Astrocyte (in vitro differentiated cells and primary cell): ENCODE measurements at regions not wholly inside any gene's neighbourhood (a gene's known extent, or its start where the extent isn't known, plus 50 kb on each side); places are given as distances from the start of the nearest gene placed in this dataset.

Experiments
- DNase-seq: peaks from one replicate; pipeline ENCODE4 v3.0.0-alpha.2; 2010; ENCODE audit warnings: low read depth
- FAIRE-seq: peaks from 2 replicates; lab custom pipeline; 2011; peaks lifted over from hg19 to GRCh38; lab: Jason Lieb, UNC
- H2AFZ ChIP-seq: 2 replicates; pipeline ENCODE4 v1.6.0; 2012; ENCODE audit warnings: low read depth, low read length, inconsistent platforms
- H3K27ac ChIP-seq: 2 replicates; pipeline ENCODE4 v1.5.1; 2011; ENCODE audit warnings: low read depth, low read length, inconsistent platforms
- H3K27me3 ChIP-seq: 2 replicates; pipeline ENCODE4 v1.6.0; 2011; ENCODE audit warnings: low read length, inconsistent platforms; ENCODE audit not compliant: insufficient read depth
- H3K36me3 ChIP-seq: 2 replicates; pipeline ENCODE4 v1.5.1; 2011; ENCODE audit warnings: low read length, inconsistent platforms; ENCODE audit not compliant: insufficient read depth
- H3K4me1 ChIP-seq: 2 replicates; pipeline ENCODE4 v1.5.1; 2011; ENCODE audit warnings: low read length, inconsistent platforms; ENCODE audit not compliant: insufficient read depth
- H3K4me2 ChIP-seq: 2 replicates; pipeline ENCODE4 v1.6.0; 2012; ENCODE audit warnings: low read length, inconsistent platforms
- H3K4me3 ChIP-seq: 2 replicates; pipeline ENCODE4 v1.5.1; 2011; ENCODE audit warnings: low read depth, mild to moderate bottlenecking, low read length, inconsistent platforms; ENCODE audit not compliant: insufficient read depth
- H3K79me2 ChIP-seq: 2 replicates; pipeline ENCODE4 v1.6.0; 2012; ENCODE audit warnings: mild to moderate bottlenecking, low read length, inconsistent platforms; ENCODE audit not compliant: insufficient read depth
- H3K9ac ChIP-seq: 2 replicates; pipeline ENCODE4 v1.6.0; 2012; ENCODE audit warnings: mild to moderate bottlenecking, low read length, inconsistent platforms
- H3K9me3 ChIP-seq: 2 replicates; pipeline ENCODE4 v1.5.1; 2012; ENCODE audit warnings: low read depth, mild to moderate bottlenecking, low read length, inconsistent platforms; ENCODE audit not compliant: insufficient read depth
- H4K20me1 ChIP-seq: 2 replicates; pipeline ENCODE4 v1.6.0; 2012; ENCODE audit warnings: low read length, inconsistent platforms; ENCODE audit not compliant: insufficient read depth
- H3K27ac Mint-ChIP-seq: one replicate; pipeline ENCODE4 v1.8.0; 2021; ENCODE audit warnings: mild to moderate bottlenecking, mixed read lengths; ENCODE audit not compliant: unreplicated experiment
- H3K27me3 Mint-ChIP-seq: one replicate; pipeline ENCODE4 v1.8.0; 2021; ENCODE audit warnings: low read depth, mixed read lengths; ENCODE audit not compliant: unreplicated experiment
- H3K36me3 Mint-ChIP-seq: one replicate; pipeline ENCODE4 v1.8.0; 2021; ENCODE audit warnings: low read depth, mixed read lengths; ENCODE audit not compliant: unreplicated experiment
- H3K4me1 Mint-ChIP-seq: one replicate; pipeline ENCODE4 v1.8.0; 2021; ENCODE audit warnings: low read depth, mixed read lengths; ENCODE audit not compliant: unreplicated experiment
- H3K4me3 Mint-ChIP-seq: one replicate; pipeline ENCODE4 v1.8.0; 2021; ENCODE audit warnings: mild to moderate bottlenecking, moderate library complexity, mixed read lengths; ENCODE audit not compliant: unreplicated experiment
- H3K9me3 Mint-ChIP-seq: one replicate; pipeline ENCODE4 v1.8.0; 2021; ENCODE audit warnings: mild to moderate bottlenecking, mixed read lengths; ENCODE audit not compliant: unreplicated experiment
- CTCF ChIP-seq: IDR thresholded peaks from 2 replicates; pipeline ENCODE4 v1.5.1; 2011; ENCODE audit warnings: low read depth, mild to moderate bottlenecking, inconsistent platforms, low read length, moderate library complexity; ENCODE audit not compliant: insufficient read depth
- EZH2 ChIP-seq: IDR thresholded peaks from 2 replicates; pipeline ENCODE4 v1.6.1; 2012; ENCODE audit warnings: mild to moderate bottlenecking, low read length, inconsistent platforms; ENCODE audit not compliant: insufficient read depth

GRCh38 chr22:49186293-49186692 lies 641.4 kb downstream of the BRD1 start:
- Histone ChIP-seq H3K4me3 (no peak overlapping the region), H3K36me3 (no peaks in the 10 kb centered on the region), H4K20me1 (no peaks in the 10 kb centered on the region), H3K9me3 (peaks cover 16% of the 10 kb centered on the region), H3K27ac (no peak overlapping the region), H3K9ac (no peak overlapping the region), H3K4me2 (no peak overlapping the region), H3K79me2 (no peaks in the 10 kb centered on the region), H3K27me3 (no peaks in the 10 kb centered on the region), H3K4me1 (no peaks in the 10 kb centered on the region), H2AFZ (no peak overlapping the region)
- TF ChIP-seq EZH2 (no peak), CTCF (no peak)
- Mint-ChIP-seq H3K36me3 (no peaks in the 10 kb centered on the region), H3K27me3 (peaks cover 27% of the 10 kb centered on the region), H3K27ac (no peak overlapping the region), H3K4me1 (no peaks in the 10 kb centered on the region), H3K9me3 (peaks cover 13% of the 10 kb centered on the region), H3K4me3 (no peak overlapping the region)
- DNase-seq (no peak), FAIRE-seq (no peak)

DNA sequence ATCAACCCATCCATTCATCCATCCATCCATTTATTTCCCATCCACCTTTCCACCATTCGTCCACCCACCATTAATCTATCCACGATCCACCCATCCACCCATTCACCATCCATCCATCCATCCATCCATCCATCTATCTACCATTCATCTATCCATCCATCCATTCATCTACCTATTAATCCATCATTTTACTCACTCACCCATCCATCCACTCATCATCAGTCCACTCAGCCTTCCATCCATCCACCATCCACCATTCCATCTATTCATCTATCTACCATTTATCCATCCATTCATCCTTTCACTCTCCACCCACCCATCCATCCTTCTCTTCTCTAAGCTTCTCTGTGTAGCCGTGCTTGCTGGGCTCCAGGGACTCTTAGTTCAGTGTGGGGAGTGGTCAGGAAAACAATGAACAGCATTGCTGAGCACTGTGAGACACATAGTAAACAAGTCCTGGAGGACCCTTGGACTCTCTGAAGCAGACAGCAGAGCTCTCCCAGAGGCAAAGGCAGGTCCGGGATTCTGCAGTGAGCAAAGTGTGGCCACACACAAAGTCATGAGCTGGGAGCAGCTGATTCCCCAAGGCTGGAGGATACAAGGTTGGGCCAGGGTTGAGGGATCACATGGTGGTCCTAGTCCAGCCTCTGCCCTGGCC lies 642.2 kb downstream of the BRD1 start:
- Histone ChIP-seq H3K27me3 (no peaks in the 10 kb centered on the region), H3K4me1 (no peaks in the 10 kb centered on the region), H3K4me3 (no peak overlapping the region), H3K9ac (no peak overlapping the region), H3K79me2 (no peaks in the 10 kb centered on the region), H3K36me3 (no peaks in the 10 kb centered on the region), H4K20me1 (no peaks in the 10 kb centered on the region), H3K4me2 (no peak overlapping the region), H2AFZ (no peak overlapping the region), H3K27ac (no peak overlapping the region), H3K9me3 (peaks cover 16% of the 10 kb centered on the region)
- TF ChIP-seq CTCF, result no peak
- TF ChIP-seq EZH2, result no peak
- Mint-ChIP-seq H3K36me3 (no peaks in the 10 kb centered on the region), H3K9me3 (peaks cover 13% of the 10 kb centered on the region), H3K27ac (no peak overlapping the region), H3K27me3 (peaks cover 26% of the 10 kb centered on the region), H3K4me1 (no peaks in the 10 kb centered on the region), H3K4me3 (no peak overlapping the region)
- FAIRE-seq (no peak), DNase-seq (no peak)

GRCh38 chr22:49184736-49185135 lies 642.9 kb downstream of the BRD1 start:
- no peaks in the 10 kb centered on the region for H3K79me2 ChIP-seq
- FAIRE-seq (no peak), DNase-seq (no peak)
- H3K27me3 ChIP-seq, result no peaks in the 10 kb centered on the region
- Mint-ChIP-seq H3K36me3 (no peaks in the 10 kb centered on the region), H3K4me1 (no peaks in the 10 kb centered on the region), H3K27me3 (peaks cover 27% of the 10 kb centered on the region), H3K4me3 (no peak overlapping the region), H3K27ac (no peak overlapping the region), H3K9me3 (peaks cover 13% of the 10 kb centered on the region)
- H3K4me2 ChIP-seq, result no peak overlapping the region
- H3K4me3 ChIP-seq, result no peak overlapping the region
- no peaks in the 10 kb centered on the region for H3K36me3 ChIP-seq
- H2AFZ ChIP-seq, result no peak overlapping the region
- H3K9ac ChIP-seq, result no peak overlapping the region
- no peak overlapping the region for H3K27ac ChIP-seq
- no peaks in the 10 kb centered on the region for H3K4me1 ChIP-seq
- H3K9me3 ChIP-seq, result peaks cover 18% of the 10 kb centered on the region
- TF ChIP-seq EZH2 (no peak), CTCF (no peak)
- H4K20me1 ChIP-seq, result no peaks in the 10 kb centered on the region
